ENCODE measurements at regions not wholly inside any gene's neighbourhood (a gene's known extent, or its start where the extent isn't known, plus 50 kb on each side); places are given as distances from the start of the nearest gene placed in this dataset.

DNA sequence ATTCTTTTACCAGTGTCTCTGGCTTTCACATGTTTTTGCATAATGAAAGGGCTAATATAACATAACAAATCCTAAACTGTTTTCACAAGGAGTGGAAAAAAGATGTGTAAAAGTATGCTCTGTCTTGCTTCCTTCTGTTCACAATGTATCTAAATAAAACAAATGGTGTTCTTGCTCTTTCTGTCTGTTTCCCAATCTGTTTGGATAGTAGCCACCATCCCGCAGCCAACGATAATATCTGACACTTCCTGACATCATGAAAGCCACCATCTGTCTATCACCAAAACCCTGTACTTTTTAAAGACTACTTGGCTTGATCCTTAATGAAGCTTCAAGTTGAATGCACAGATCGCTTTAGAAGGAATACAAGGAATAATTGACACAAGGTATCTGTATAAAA lies 246.2 kb downstream of the ETV1 start:
- TF ChIP-seq, protein P1, sequence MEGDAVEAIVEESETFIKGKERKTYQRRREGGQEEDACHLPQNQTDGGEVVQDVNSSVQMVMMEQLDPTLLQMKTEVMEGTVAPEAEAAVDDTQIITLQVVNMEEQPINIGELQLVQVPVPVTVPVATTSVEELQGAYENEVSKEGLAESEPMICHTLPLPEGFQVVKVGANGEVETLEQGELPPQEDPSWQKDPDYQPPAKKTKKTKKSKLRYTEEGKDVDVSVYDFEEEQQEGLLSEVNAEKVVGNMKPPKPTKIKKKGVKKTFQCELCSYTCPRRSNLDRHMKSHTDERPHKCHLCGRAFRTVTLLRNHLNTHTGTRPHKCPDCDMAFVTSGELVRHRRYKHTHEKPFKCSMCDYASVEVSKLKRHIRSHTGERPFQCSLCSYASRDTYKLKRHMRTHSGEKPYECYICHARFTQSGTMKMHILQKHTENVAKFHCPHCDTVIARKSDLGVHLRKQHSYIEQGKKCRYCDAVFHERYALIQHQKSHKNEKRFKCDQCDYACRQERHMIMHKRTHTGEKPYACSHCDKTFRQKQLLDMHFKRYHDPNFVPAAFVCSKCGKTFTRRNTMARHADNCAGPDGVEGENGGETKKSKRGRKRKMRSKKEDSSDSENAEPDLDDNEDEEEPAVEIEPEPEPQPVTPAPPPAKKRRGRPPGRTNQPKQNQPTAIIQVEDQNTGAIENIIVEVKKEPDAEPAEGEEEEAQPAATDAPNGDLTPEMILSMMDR (conservative IDR thresholded peaks at IDR 0.05; ENCODE audit: low read depth in 2 of 2) = no peak
- TF ChIP-seq EZH2phosphoT487 (IDR thresholded peaks at IDR 0.05; ENCODE audit: unreplicated experiment) (no peak), POLR2AphosphoS5 (IDR thresholded peaks at IDR 0.05; ENCODE audit: low read depth) (no peak), EZH2 (IDR thresholded peaks at IDR 0.05; ENCODE audit: low read depth, unreplicated experiment) (no peak), JUNB (IDR thresholded peaks at IDR 0.05; ENCODE audit: unreplicated experiment) (no peak), CREB1 (CRISPR knock-in tag; IDR thresholded peaks at IDR 0.05; ENCODE audit: low read depth) (no peak)

All from GM23338 (cell line).